Endothelial cell of umbilical vein (primary cell): ENCODE measurements at regions not wholly inside any gene's neighbourhood (a gene's known extent, or its start where the extent isn't known, plus 50 kb on each side); places are given as distances from the start of the nearest gene placed in this dataset.

Experiments used
- BruUV-seq: library from RNA; stranded (reverse); fragments of 400-500 nt; replicated peaks from 2 replicates; lab custom pipeline; 2021; lab: Mats Ljungman, UMichigan
- CTCF ChIA-PET: fragments of 300-600, 350-600 bp; sonication (Branson Sonifier 250); formaldehyde crosslinking; loops from one replicate; lab custom pipeline; 2021; ENCODE audit warnings: antibody characterized with exemption, inconsistent platforms; lab: Charles Lee
- POLR2A ChIA-PET: fragments of 300-600, 350-600 bp; sonication (Branson Sonifier 250); formaldehyde crosslinking; loops from one replicate; lab custom pipeline; 2021; ENCODE audit warnings: antibody characterized with exemption, inconsistent platforms; lab: Charles Lee
- DNase-seq: peaks from one replicate; pipeline ENCODE4 v3.0.0-alpha.2; 2011; ENCODE audit warnings: low read depth, low spot score
- FAIRE-seq: peaks from 2 replicates; lab custom pipeline; 2011; peaks lifted over from hg19 to GRCh38; lab: Jason Lieb, UNC
- H2AFZ ChIP-seq: 2 replicates; pipeline ENCODE4 v1.6.0; 2012; ENCODE audit warnings: low read depth, low read length, control low read depth, inconsistent platforms
- H3K27ac ChIP-seq: 2 replicates; pipeline ENCODE4 v1.5.1; 2011; ENCODE audit warnings: low read depth, mild to moderate bottlenecking, control low read depth, low read length, moderate library complexity; ENCODE audit not compliant: insufficient read depth
- H3K27me3 ChIP-seq, 2 experiments: 2 replicates each; pipeline versions ENCODE4 v1.6.0 to v1.6.1; 2011; ENCODE audit warnings: low read length in 2 of 2, mixed read lengths in 1 of 2; ENCODE audit not compliant: control insufficient read depth in 2 of 2, insufficient read depth in 2 of 2
- H3K36me3 ChIP-seq, 2 experiments: 2 replicates in 1 of 2; 3 replicates in 1 of 2; pipeline ENCODE4 v1.5.1; 2011; ENCODE audit warnings: low read length in 2 of 2, mild to moderate bottlenecking in 1 of 2, moderate library complexity in 1 of 2; ENCODE audit not compliant: control insufficient read depth in 2 of 2, insufficient read depth in 2 of 2; ENCODE audit errors: extremely low read depth in 1 of 2
- H3K4me1 ChIP-seq: 3 replicates; pipeline ENCODE4 v1.5.1; 2011; ENCODE audit warnings: mild to moderate bottlenecking, low read length; ENCODE audit not compliant: control insufficient read depth, insufficient read depth; ENCODE audit errors: extremely low read depth
- H3K4me2 ChIP-seq: 2 replicates; pipeline ENCODE4 v1.6.1; 2011; ENCODE audit warnings: low read length, control low read depth, mixed read lengths; ENCODE audit not compliant: insufficient read depth
- H3K4me3 ChIP-seq, 3 experiments: fragments of 200-600 bp in 1 of 3; sonication (generic), shearing (Covaris generic) in 1 of 3; replicated peaks in 1 of 3; 2 replicates each; pipeline ENCODE4 v1.5.1; 2011 to 2016; ENCODE audit warnings: control low read depth in 3 of 3, low read length in 3 of 3, mild to moderate bottlenecking in 2 of 3, inconsistent platforms in 1 of 3, low read depth in 1 of 3, moderate library complexity in 1 of 3; ENCODE audit not compliant: insufficient read depth in 1 of 3
- H3K79me2 ChIP-seq: 2 replicates; pipeline ENCODE4 v1.6.0; 2012; ENCODE audit warnings: low read length, inconsistent platforms; ENCODE audit not compliant: control insufficient read depth, insufficient read depth
- H3K9ac ChIP-seq: replicated peaks from 2 replicates; pipeline ENCODE3; 2011; ENCODE audit warnings: low read length, control low read depth; ENCODE audit not compliant: insufficient read depth; ENCODE audit errors: extremely low read depth
- H3K9me1 ChIP-seq: replicated peaks from 3 replicates; pipeline ENCODE4 v1.6.0; 2011; ENCODE audit warnings: mild to moderate bottlenecking, low read length; ENCODE audit not compliant: control insufficient read depth, insufficient read depth; ENCODE audit errors: extremely low read depth
- H3K9me3 ChIP-seq: replicated peaks from 2 replicates; pipeline ENCODE4 v1.5.1; 2012; ENCODE audit warnings: low read length, inconsistent platforms; ENCODE audit not compliant: control insufficient read depth, insufficient read depth
- H4K20me1 ChIP-seq: replicated peaks from 2 replicates; pipeline ENCODE3; 2011; ENCODE audit warnings: mild to moderate bottlenecking, low read length; ENCODE audit not compliant: control insufficient read depth, insufficient read depth; ENCODE audit errors: extremely low read depth
- CTCF ChIP-seq, 2 donors: IDR thresholded peaks; 1 replicate in 1 of 2; 2 replicates in 1 of 2; pipeline ENCODE4 v1.5.1; 2011; ENCODE audit warnings: low read length in 2 of 2, mild to moderate bottlenecking in 2 of 2, moderate library complexity in 2 of 2, control low read depth in 1 of 2, inconsistent platforms in 1 of 2, low read depth in 1 of 2; ENCODE audit not compliant: insufficient read depth in 1 of 2; ENCODE audit errors: extremely low read depth in 1 of 2
- EZH2 ChIP-seq: IDR thresholded peaks from 2 replicates; pipeline ENCODE4 v1.6.1; 2012; ENCODE audit warnings: borderline replicate concordance, low read depth, mild to moderate bottlenecking, moderate library complexity, low read length, inconsistent platforms; ENCODE audit not compliant: severe bottlenecking
- FOS ChIP-seq: IDR thresholded peaks from 2 replicates; pipeline ENCODE4 v1.6.1; 2011; ENCODE audit warnings: mild to moderate bottlenecking, low read length, moderate library complexity, borderline replicate concordance; ENCODE audit not compliant: insufficient read depth
- GATA2 ChIP-seq: IDR thresholded peaks from 2 replicates; pipeline ENCODE4 v1.7.0; 2011; ENCODE audit warnings: low read depth, mild to moderate bottlenecking, moderate library complexity, mixed read lengths, low read length; ENCODE audit not compliant: insufficient read length, insufficient read depth
- JUN ChIP-seq: IDR thresholded peaks from 2 replicates; pipeline ENCODE4 v1.6.1; 2011; ENCODE audit warnings: borderline replicate concordance, low read depth; ENCODE audit not compliant: insufficient read length, insufficient read depth
- MAX ChIP-seq: IDR thresholded peaks from 2 replicates; pipeline ENCODE4 v1.6.1; 2011; ENCODE audit not compliant: insufficient read depth, insufficient read length
- MYC ChIP-seq: IDR thresholded peaks from one replicate; pipeline ENCODE4 v1.6.1; 2011; ENCODE audit warnings: mild to moderate bottlenecking, low read depth, low read length
- POLR2A ChIP-seq: IDR thresholded peaks from 2 replicates; pipeline ENCODE4 v1.6.1; 2012; ENCODE audit warnings: low read depth, mild to moderate bottlenecking, control low read depth, low read length
- POLR2AphosphoS5 ChIP-seq: IDR thresholded peaks from 2 replicates; pipeline ENCODE4 v1.6.1; 2012; ENCODE audit warnings: low read depth, mild to moderate bottlenecking, control low read depth, low read length, moderate library complexity; ENCODE audit not compliant: insufficient read depth
- dilution Hi-C: fragments of 300-500 bp; cut with MboI; formaldehyde crosslinking; loops from one replicate; pipeline ENCODE4 v1.15.0; 2019; ENCODE audit warnings: low sequenced_read_pairs; ENCODE audit not compliant: extremely low pct_ligation_motif_present
- intact Hi-C: fragments of 100-400 bp; cut with micrococcal nuclease; formaldehyde crosslinking; loops from one replicate; pipeline ENCODE4 v1.10.0; 2022

GRCh38 chr20:10110151-10110550, 75.4 kb downstream of the ANKEF1 start:
- no peaks in the 10 kb centered on the region for H4K20me1 ChIP-seq
- intact Hi-C loops (no loop called here), dilution Hi-C loops (no loop called here)
- POLR2A ChIA-PET: no interaction called here
- no peaks in the 10 kb centered on the region for H3K4me1 ChIP-seq
- no peaks in the 10 kb centered on the region for H3K27me3 ChIP-seq
- H3K9me3 ChIP-seq: no peaks in the 10 kb centered on the region
- H2AFZ ChIP-seq: no peak overlapping the region
- no peak overlapping the region for H3K27ac ChIP-seq
- no TSS peak for BruUV-seq
- CTCF ChIA-PET: no interaction called here
- no peak for TF ChIP-seq MYC
- TF ChIP-seq GATA2: no peak
- TF ChIP-seq MAX: no peak
- TF ChIP-seq JUN: no peak
- TF ChIP-seq CTCF (IDR thresholded peaks at IDR 0.05; ENCODE audit: extremely low read depth in 1 of 2, insufficient read depth in 1 of 2, low read depth in 1 of 2, low read length in 2 of 2): no peak
- no peak for TF ChIP-seq POLR2A
- TF ChIP-seq FOS: no peak
- no peak for TF ChIP-seq POLR2AphosphoS5
- no peak for TF ChIP-seq EZH2
- H3K9ac ChIP-seq: no peak overlapping the region
- no peaks in the 10 kb centered on the region for H3K36me3 ChIP-seq
- H3K4me3 ChIP-seq: no peak overlapping the region
- FAIRE-seq: no peak
- no peaks in the 10 kb centered on the region for H3K9me1 ChIP-seq
- H3K79me2 ChIP-seq: no peaks in the 10 kb centered on the region
- no peak for DNase-seq
- no peak overlapping the region for H3K4me2 ChIP-seq
